Spleen (tissue), 7 donors: ENCODE measurements at regions not wholly inside any gene's neighbourhood (a gene's known extent, or its start where the extent isn't known, plus 50 kb on each side); places are given as distances from the start of the nearest gene placed in this dataset.

Source experiments
- CTCF ChIP-seq, 11 experiments: fragments of 200-600 bp in 7 of 11; fragments of 450-650 bp in 4 of 11; sonication (generic) in 4 of 11; IDR thresholded peaks in 8 of 11; conservative IDR thresholded peaks in 3 of 11; 1 replicate in 7 of 11; 2 replicates in 4 of 11; pipeline versions ENCODE4 v1.4.0 to v1.8.0; 2016 to 2021; ENCODE audit warnings: antibody characterized with exemption in 11 of 11, inconsistent platforms in 4 of 11, mild to moderate bottlenecking in 1 of 11
- POLR2A ChIP-seq, 3 donors: fragments of 450-650 bp; IDR thresholded peaks; one replicate each; pipeline ENCODE4 v1.5.1; 2017; ENCODE audit warnings: antibody characterized with exemption in 3 of 3, mild to moderate bottlenecking in 1 of 3
- POLR2AphosphoS5 ChIP-seq, 3 donors: sonication (generic); formaldehyde crosslinking; IDR thresholded peaks; one replicate each; pipeline ENCODE4 v1.5.1; 2017; ENCODE audit warnings: antibody characterized with exemption in 3 of 3
- donor health status: DM: no; HTN: no; CAD: no; lungs with moderate emphysema.
- donor health status: DM: no; HTN: no; CAD: no.
- donor health status: DM: no; HTN: no; CAD: no.

GRCh38 chr5:87936667-87937066, 332.0 kb downstream of the TMEM161B start:
- TF ChIP-seq POLR2AphosphoS5 (IDR thresholded peaks at IDR 0.05) (no peak), POLR2A (IDR thresholded peaks at IDR 0.05) (no peak), CTCF (IDR thresholded peaks at IDR 0.05 in 8 of 11, conservative IDR thresholded peaks at IDR 0.05 in 3 of 11) (no peak)
